Panc1 (cell line): ENCODE measurements at regions not wholly inside any gene's neighbourhood (a gene's known extent, or its start where the extent isn't known, plus 50 kb on each side); places are given as distances from the start of the nearest gene placed in this dataset.

Experiments used
- ATAC-seq: fragments of 200-7000 bp; cut with Tn5 transposase; 2 replicates; pipeline ENCODE4 v1.9.1; 2020; ENCODE audit warnings: mild to moderate bottlenecking, moderate library complexity
- BruUV-seq: library from RNA; stranded (reverse); fragments of 400-500 nt; replicated peaks from 2 replicates; lab custom pipeline; 2021; lab: Mats Ljungman, UMichigan
- CTCF ChIA-PET: fragments of 300-600 bp; sonication (Branson Sonifier 250); formaldehyde crosslinking; loops from one replicate; lab custom pipeline; 2022; ENCODE audit warnings: antibody characterized with exemption; lab: Charles Lee
- POLR2A ChIA-PET: fragments of 300-600 bp; sonication (Branson Sonifier 250); formaldehyde crosslinking; loops from one replicate; lab custom pipeline; 2022; ENCODE audit warnings: antibody characterized with exemption; lab: Charles Lee
- DNase-seq: peaks from one replicate; pipeline ENCODE4 v3.0.0-alpha.2; 2010; ENCODE audit warnings: low read depth, low spot score
- H3K27ac ChIP-seq: 2 replicates; pipeline ENCODE4 v1.5.1; 2011; ENCODE audit warnings: mild to moderate bottlenecking, low read length, inconsistent platforms
- H3K27me3 ChIP-seq: fragments of 200-500 bp; sonication (Bioruptor generic); 2 replicates; pipeline ENCODE4 v1.6.0; 2014; ENCODE audit warnings: low read length, inconsistent platforms; ENCODE audit not compliant: control insufficient read depth, insufficient read depth
- H3K36me3 ChIP-seq: fragments of 200-500 bp; sonication (Bioruptor generic); 2 replicates; pipeline ENCODE4 v1.5.1; 2014; ENCODE audit warnings: inconsistent platforms, mild to moderate bottlenecking, low read length, moderate library complexity; ENCODE audit not compliant: control insufficient read depth, insufficient read depth
- H3K4me1 ChIP-seq: 2 replicates; pipeline ENCODE4 v1.5.1; 2011; ENCODE audit warnings: inconsistent platforms, mild to moderate bottlenecking, low read length, moderate library complexity; ENCODE audit not compliant: control insufficient read depth, insufficient read depth
- H3K4me3 ChIP-seq, 2 experiments: 2 replicates each; pipeline ENCODE4 v1.5.1; 2011 to 2012; ENCODE audit warnings: low read depth in 2 of 2, low read length in 2 of 2, mild to moderate bottlenecking in 2 of 2, inconsistent platforms in 1 of 2, moderate library complexity in 1 of 2
- H3K9me3 ChIP-seq: fragments of 200-500 bp; sonication (Bioruptor generic); 2 replicates; pipeline ENCODE4 v1.5.1; 2014; ENCODE audit warnings: low read depth, mild to moderate bottlenecking, inconsistent platforms, low read length, moderate library complexity; ENCODE audit not compliant: control insufficient read depth, insufficient read depth
- POLR2AphosphoS5 ChIP-seq: IDR thresholded peaks from 2 replicates; pipeline ENCODE4 v1.6.1; 2012; ENCODE audit warnings: mild to moderate bottlenecking, low read depth, low read length, moderate library complexity
- SIN3A ChIP-seq: IDR thresholded peaks from 2 replicates; pipeline ENCODE4 v1.6.1; 2012; ENCODE audit warnings: low read depth, mild to moderate bottlenecking, low read length, moderate library complexity, borderline replicate concordance; ENCODE audit not compliant: insufficient read depth
- TCF7L2 ChIP-seq: IDR thresholded peaks from 2 replicates; pipeline ENCODE4 v1.6.1; 2011; ENCODE audit warnings: mild to moderate bottlenecking, low read depth, low read length, inconsistent platforms
- in situ Hi-C: cut with HindIII; loops from 2 replicates; pipeline ENCODE4 v1.10.0; 2016; ENCODE audit warnings: low sequenced_read_pairs, low pct_unique_long_range_greater_than_20kb
- intact Hi-C: fragments of 100-400 bp; cut with micrococcal nuclease; formaldehyde crosslinking; loops from one replicate; pipeline ENCODE4 v1.10.0; 2022; ENCODE audit not compliant: unreplicated experiment
- TF ChIP-seq, protein P1 (sequence below): fragments of 450-650 bp; IDR thresholded peaks from 2 replicates; pipeline ENCODE4 v1.5.1; 2017; ENCODE audit warnings: mild to moderate bottlenecking
- TF ChIP-seq, protein P2 (sequence below), 2 experiments: IDR thresholded peaks; 2 replicates each; pipeline ENCODE4 v1.6.1; 2011 to 2012; ENCODE audit warnings: low read depth in 2 of 2, control low read depth in 1 of 2, low read length in 1 of 2, mild to moderate bottlenecking in 1 of 2, moderate library complexity in 1 of 2; ENCODE audit not compliant: insufficient read depth in 1 of 2

DNA sequence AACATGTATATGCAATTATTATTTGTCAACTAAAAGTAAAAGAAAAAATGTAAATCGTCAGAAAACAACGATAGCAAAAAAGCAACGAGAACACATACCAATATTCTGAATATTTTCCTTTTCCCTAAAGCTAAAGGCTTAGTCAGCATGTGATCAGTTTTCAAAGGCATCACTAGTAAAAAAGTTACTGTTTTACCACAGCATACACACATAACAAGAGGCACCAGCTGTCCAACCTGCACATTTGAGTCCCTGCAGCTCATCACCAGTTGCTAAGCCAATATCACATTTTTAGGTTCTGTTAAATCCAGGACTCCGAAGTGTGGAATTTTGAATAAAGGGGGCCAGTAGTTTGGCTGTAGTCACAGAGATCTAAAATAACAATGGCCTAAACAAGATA is 203.8 kb downstream of the ADGRA3 start:
- intact Hi-C loops (no loop called here), in situ Hi-C loops (no loop called here)
- no peaks in the 10 kb centered on the region for H3K9me3 ChIP-seq
- no peaks in the 10 kb centered on the region for H3K36me3 ChIP-seq
- CTCF ChIA-PET, result no interaction called here
- no peak overlapping the region for H3K27ac ChIP-seq
- ATAC-seq, result no peak
- no TSS peak for BruUV-seq
- DNase-seq, result no peak
- H3K27me3 ChIP-seq, result no peaks in the 10 kb centered on the region
- H3K4me1 ChIP-seq, result no peaks in the 10 kb centered on the region
- no peak overlapping the region for H3K4me3 ChIP-seq
- POLR2A ChIA-PET, result no interaction called here
- TF ChIP-seq, protein P1, sequence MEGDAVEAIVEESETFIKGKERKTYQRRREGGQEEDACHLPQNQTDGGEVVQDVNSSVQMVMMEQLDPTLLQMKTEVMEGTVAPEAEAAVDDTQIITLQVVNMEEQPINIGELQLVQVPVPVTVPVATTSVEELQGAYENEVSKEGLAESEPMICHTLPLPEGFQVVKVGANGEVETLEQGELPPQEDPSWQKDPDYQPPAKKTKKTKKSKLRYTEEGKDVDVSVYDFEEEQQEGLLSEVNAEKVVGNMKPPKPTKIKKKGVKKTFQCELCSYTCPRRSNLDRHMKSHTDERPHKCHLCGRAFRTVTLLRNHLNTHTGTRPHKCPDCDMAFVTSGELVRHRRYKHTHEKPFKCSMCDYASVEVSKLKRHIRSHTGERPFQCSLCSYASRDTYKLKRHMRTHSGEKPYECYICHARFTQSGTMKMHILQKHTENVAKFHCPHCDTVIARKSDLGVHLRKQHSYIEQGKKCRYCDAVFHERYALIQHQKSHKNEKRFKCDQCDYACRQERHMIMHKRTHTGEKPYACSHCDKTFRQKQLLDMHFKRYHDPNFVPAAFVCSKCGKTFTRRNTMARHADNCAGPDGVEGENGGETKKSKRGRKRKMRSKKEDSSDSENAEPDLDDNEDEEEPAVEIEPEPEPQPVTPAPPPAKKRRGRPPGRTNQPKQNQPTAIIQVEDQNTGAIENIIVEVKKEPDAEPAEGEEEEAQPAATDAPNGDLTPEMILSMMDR, result no peak
- no peak for TF ChIP-seq POLR2AphosphoS5
- TF ChIP-seq TCF7L2, result no peak
- TF ChIP-seq SIN3A, result no peak
- TF ChIP-seq, protein P2, sequence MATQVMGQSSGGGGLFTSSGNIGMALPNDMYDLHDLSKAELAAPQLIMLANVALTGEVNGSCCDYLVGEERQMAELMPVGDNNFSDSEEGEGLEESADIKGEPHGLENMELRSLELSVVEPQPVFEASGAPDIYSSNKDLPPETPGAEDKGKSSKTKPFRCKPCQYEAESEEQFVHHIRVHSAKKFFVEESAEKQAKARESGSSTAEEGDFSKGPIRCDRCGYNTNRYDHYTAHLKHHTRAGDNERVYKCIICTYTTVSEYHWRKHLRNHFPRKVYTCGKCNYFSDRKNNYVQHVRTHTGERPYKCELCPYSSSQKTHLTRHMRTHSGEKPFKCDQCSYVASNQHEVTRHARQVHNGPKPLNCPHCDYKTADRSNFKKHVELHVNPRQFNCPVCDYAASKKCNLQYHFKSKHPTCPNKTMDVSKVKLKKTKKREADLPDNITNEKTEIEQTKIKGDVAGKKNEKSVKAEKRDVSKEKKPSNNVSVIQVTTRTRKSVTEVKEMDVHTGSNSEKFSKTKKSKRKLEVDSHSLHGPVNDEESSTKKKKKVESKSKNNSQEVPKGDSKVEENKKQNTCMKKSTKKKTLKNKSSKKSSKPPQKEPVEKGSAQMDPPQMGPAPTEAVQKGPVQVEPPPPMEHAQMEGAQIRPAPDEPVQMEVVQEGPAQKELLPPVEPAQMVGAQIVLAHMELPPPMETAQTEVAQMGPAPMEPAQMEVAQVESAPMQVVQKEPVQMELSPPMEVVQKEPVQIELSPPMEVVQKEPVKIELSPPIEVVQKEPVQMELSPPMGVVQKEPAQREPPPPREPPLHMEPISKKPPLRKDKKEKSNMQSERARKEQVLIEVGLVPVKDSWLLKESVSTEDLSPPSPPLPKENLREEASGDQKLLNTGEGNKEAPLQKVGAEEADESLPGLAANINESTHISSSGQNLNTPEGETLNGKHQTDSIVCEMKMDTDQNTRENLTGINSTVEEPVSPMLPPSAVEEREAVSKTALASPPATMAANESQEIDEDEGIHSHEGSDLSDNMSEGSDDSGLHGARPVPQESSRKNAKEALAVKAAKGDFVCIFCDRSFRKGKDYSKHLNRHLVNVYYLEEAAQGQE (IDR thresholded peaks at IDR 0.05; ENCODE audit: insufficient read depth in 1 of 2, low read depth in 2 of 2, low read length in 1 of 2), result no peak

DNA sequence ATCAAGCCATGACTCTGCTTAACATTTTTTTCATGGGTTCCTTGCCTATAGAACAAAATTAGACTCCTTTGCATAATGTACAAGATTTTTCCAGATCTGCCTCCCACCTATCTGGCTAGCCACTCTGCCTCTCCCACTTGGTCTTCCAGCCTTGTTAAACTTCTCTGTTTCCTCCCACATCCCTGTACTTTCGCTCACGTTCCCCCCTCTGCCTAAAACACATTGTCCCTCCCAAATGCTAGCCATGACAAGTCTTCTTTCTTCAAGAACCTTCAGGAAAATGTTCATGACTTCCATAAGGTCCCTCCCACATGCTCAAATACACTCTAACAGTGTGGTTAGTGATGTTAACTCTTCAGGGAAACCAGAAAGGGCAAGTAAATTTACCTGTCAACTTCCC is 214.6 kb downstream of the ADGRA3 start:
- H3K4me3 ChIP-seq, result no peak overlapping the region
- no peak overlapping the region for H3K27ac ChIP-seq
- TF ChIP-seq POLR2AphosphoS5 (no peak), TCF7L2 (no peak), SIN3A (no peak)
- TF ChIP-seq, protein P1, result no peak
- TF ChIP-seq, protein P2 (IDR thresholded peaks at IDR 0.05; ENCODE audit: insufficient read depth in 1 of 2, low read depth in 2 of 2, low read length in 1 of 2), result no peak
- intact Hi-C loops, result no loop called here
- DNase-seq, result no peak
- ATAC-seq, result no peak
- in situ Hi-C loops, result no loop called here
- H3K4me1 ChIP-seq, result no peaks in the 10 kb centered on the region
- BruUV-seq, result no TSS peak
- no peaks in the 10 kb centered on the region for H3K27me3 ChIP-seq
- no peaks in the 10 kb centered on the region for H3K36me3 ChIP-seq
- ChIA-PET CTCF (no interaction called here), POLR2A (no interaction called here)
- H3K9me3 ChIP-seq, result no peaks in the 10 kb centered on the region
